ENCODE measurements at regions not wholly inside any gene's neighbourhood (a gene's known extent, or its start where the extent isn't known, plus 50 kb on each side); places are given as distances from the start of the nearest gene placed in this dataset.

GRCh38 chr2:211062297-211062612, 505.9 kb downstream of the CPS1 start:
- no peak for DNase-seq (ENCODE audit: extremely low spot score, unreplicated experiment)
- no peaks in the 10 kb centered on the region for H3K4me1 Mint-ChIP-seq (ENCODE audit: unreplicated experiment)
- no peak for TF ChIP-seq CTCF (IDR thresholded peaks at IDR 0.05)
- no peak overlapping the region for H3K27ac Mint-ChIP-seq (ENCODE audit: unreplicated experiment)
- H3K9me3 Mint-ChIP-seq (ENCODE audit: unreplicated experiment), result no peaks in the 10 kb centered on the region
- H3K36me3 Mint-ChIP-seq (ENCODE audit: unreplicated experiment), result no peaks in the 10 kb centered on the region
- no peak overlapping the region for H3K4me3 Mint-ChIP-seq (ENCODE audit: unreplicated experiment)
- peaks cover 16% of the 10 kb centered on the region for H3K27me3 Mint-ChIP-seq (ENCODE audit: unreplicated experiment)

GRCh38 chr2:211067029-211067428, 510.6 kb downstream of the CPS1 start:
- no peak for TF ChIP-seq CTCF (IDR thresholded peaks at IDR 0.05)
- no peaks in the 10 kb centered on the region for H3K4me1 Mint-ChIP-seq (ENCODE audit: unreplicated experiment)
- no peaks in the 10 kb centered on the region for H3K9me3 Mint-ChIP-seq (ENCODE audit: unreplicated experiment)
- no peak for DNase-seq (ENCODE audit: extremely low spot score, unreplicated experiment)
- no peaks in the 10 kb centered on the region for H3K36me3 Mint-ChIP-seq (ENCODE audit: unreplicated experiment)
- peaks cover 11% of the 10 kb centered on the region for H3K27me3 Mint-ChIP-seq (ENCODE audit: unreplicated experiment)
- H3K4me3 Mint-ChIP-seq (ENCODE audit: unreplicated experiment), result no peak overlapping the region
- H3K27ac Mint-ChIP-seq (ENCODE audit: unreplicated experiment), result no peak overlapping the region

- no peaks in the 10 kb centered on the region for H3K9me3 Mint-ChIP-seq (ENCODE audit: unreplicated experiment)
- no peak overlapping the region for H3K27ac Mint-ChIP-seq (ENCODE audit: unreplicated experiment)
- no peaks in the 10 kb centered on the region for H3K4me1 Mint-ChIP-seq (ENCODE audit: unreplicated experiment)
- peaks cover 8% of the 10 kb centered on the region for H3K27me3 Mint-ChIP-seq (ENCODE audit: unreplicated experiment)
- TF ChIP-seq CTCF (IDR thresholded peaks at IDR 0.05), result no peak
- no peak overlapping the region for H3K4me3 Mint-ChIP-seq (ENCODE audit: unreplicated experiment)
- no peaks in the 10 kb centered on the region for H3K36me3 Mint-ChIP-seq (ENCODE audit: unreplicated experiment)
- no peak for DNase-seq (ENCODE audit: extremely low spot score, unreplicated experiment)
These were observed 511.8 kb downstream of the CPS1 start for GRCh38 chr2:211068108-211068780.

GRCh38 chr2:211070547-211070946, 514.1 kb downstream of the CPS1 start:
- Mint-ChIP-seq H3K4me3 (ENCODE audit: unreplicated experiment) (no peak overlapping the region), H3K9me3 (ENCODE audit: unreplicated experiment) (no peaks in the 10 kb centered on the region), H3K36me3 (ENCODE audit: unreplicated experiment) (no peaks in the 10 kb centered on the region), H3K27me3 (ENCODE audit: unreplicated experiment) (peaks cover 4% of the 10 kb centered on the region), H3K4me1 (ENCODE audit: unreplicated experiment) (no peaks in the 10 kb centered on the region), H3K27ac (ENCODE audit: unreplicated experiment) (no peak overlapping the region)
- no peak for DNase-seq (ENCODE audit: extremely low spot score, unreplicated experiment)
- no peak for TF ChIP-seq CTCF (IDR thresholded peaks at IDR 0.05)

- Mint-ChIP-seq H3K4me3 (ENCODE audit: unreplicated experiment) (no peak overlapping the region), H3K9me3 (ENCODE audit: unreplicated experiment) (no peaks in the 10 kb centered on the region), H3K27ac (ENCODE audit: unreplicated experiment) (no peak overlapping the region), H3K4me1 (ENCODE audit: unreplicated experiment) (no peaks in the 10 kb centered on the region), H3K36me3 (ENCODE audit: unreplicated experiment) (no peaks in the 10 kb centered on the region), H3K27me3 (ENCODE audit: unreplicated experiment) (peaks cover 10% of the 10 kb centered on the region)
- no peak for TF ChIP-seq CTCF (IDR thresholded peaks at IDR 0.05)
- no peak for DNase-seq (ENCODE audit: extremely low spot score, unreplicated experiment)
These were observed 520.9 kb downstream of the CPS1 start for GRCh38 chr2:211077216-211077767.

Data from osteocyte (in vitro differentiated cells).